Stomach (tissue), 4 donors: ENCODE measurements at regions not wholly inside any gene's neighbourhood (a gene's known extent, or its start where the extent isn't known, plus 50 kb on each side); places are given as distances from the start of the nearest gene placed in this dataset.

Experiments used
- EP300 ChIP-seq: sonication (generic); formaldehyde crosslinking; IDR thresholded peaks from one replicate; pipeline ENCODE4 v1.6.1; 2017; ENCODE audit warnings: antibody characterized with exemption
- POLR2A ChIP-seq, 4 donors: fragments of 450-650 bp; IDR thresholded peaks; one replicate each; pipeline ENCODE4 v1.6.1; 2016; ENCODE audit warnings: antibody characterized with exemption in 4 of 4, control low read depth in 2 of 4, mild to moderate bottlenecking in 1 of 4, moderate library complexity in 1 of 4
- POLR2AphosphoS5 ChIP-seq, 3 donors: sonication (generic); formaldehyde crosslinking; IDR thresholded peaks; one replicate each; pipeline ENCODE4 v1.6.1; 2016; ENCODE audit warnings: antibody characterized with exemption in 3 of 3
- TF ChIP-seq, protein P1 (sequence below), 7 experiments: fragments of 450-650 bp in 4 of 7; fragments of 200-600 bp in 3 of 7; sonication (generic) in 3 of 7; IDR thresholded peaks; one replicate each; pipeline ENCODE4 v1.5.1; 2016 to 2019; ENCODE audit warnings: antibody characterized with exemption in 7 of 7, control low read depth in 2 of 7, mild to moderate bottlenecking in 1 of 7

DNA sequence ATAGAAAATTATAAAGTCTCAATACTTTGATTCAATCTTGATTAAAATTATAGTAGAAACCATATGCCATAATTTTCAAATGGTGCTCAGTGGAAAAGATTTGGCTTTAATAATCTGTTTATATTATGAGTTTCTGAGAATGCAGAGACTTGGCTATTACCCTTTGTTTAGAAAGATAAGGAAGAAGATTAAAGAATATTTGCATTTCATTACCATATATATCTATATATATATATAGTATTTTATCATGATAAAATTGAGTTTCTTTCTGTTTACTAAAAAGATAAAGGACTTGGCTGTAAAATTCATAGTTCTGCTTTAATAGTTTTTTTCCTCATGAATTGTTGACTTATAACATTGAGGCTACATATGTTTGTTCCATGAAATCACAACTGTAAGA lies 679.3 kb upstream of the MAP3K7 start:
- TF ChIP-seq POLR2AphosphoS5 (IDR thresholded peaks at IDR 0.05) = no peak
- TF ChIP-seq, protein P1, sequence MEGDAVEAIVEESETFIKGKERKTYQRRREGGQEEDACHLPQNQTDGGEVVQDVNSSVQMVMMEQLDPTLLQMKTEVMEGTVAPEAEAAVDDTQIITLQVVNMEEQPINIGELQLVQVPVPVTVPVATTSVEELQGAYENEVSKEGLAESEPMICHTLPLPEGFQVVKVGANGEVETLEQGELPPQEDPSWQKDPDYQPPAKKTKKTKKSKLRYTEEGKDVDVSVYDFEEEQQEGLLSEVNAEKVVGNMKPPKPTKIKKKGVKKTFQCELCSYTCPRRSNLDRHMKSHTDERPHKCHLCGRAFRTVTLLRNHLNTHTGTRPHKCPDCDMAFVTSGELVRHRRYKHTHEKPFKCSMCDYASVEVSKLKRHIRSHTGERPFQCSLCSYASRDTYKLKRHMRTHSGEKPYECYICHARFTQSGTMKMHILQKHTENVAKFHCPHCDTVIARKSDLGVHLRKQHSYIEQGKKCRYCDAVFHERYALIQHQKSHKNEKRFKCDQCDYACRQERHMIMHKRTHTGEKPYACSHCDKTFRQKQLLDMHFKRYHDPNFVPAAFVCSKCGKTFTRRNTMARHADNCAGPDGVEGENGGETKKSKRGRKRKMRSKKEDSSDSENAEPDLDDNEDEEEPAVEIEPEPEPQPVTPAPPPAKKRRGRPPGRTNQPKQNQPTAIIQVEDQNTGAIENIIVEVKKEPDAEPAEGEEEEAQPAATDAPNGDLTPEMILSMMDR (IDR thresholded peaks at IDR 0.05) = no peak
- no peak for TF ChIP-seq POLR2A (IDR thresholded peaks at IDR 0.05)
- no peak for TF ChIP-seq EP300
